ENCODE measurements at regions not wholly inside any gene's neighbourhood (a gene's known extent, or its start where the extent isn't known, plus 50 kb on each side); places are given as distances from the start of the nearest gene placed in this dataset.
"Not testable (repeated sequence)": the region's sequence is repeated elsewhere in the genome, so short reads cannot be mapped to it uniquely, and the experiment has no call there.

- TF ChIP-seq CTCF (IDR thresholded peaks at IDR 0.05) = no peak
- H3K4me3 ChIP-seq (ENCODE audit: low read depth in 1 of 2, low read length in 1 of 2) = no peak overlapping the region
- no peaks in the 10 kb centered on the region for H3K9me3 ChIP-seq
- no peaks in the 10 kb centered on the region for H3K36me3 ChIP-seq
- no peaks in the 10 kb centered on the region for H3K4me1 ChIP-seq (ENCODE audit: control insufficient read depth in 1 of 2, insufficient read depth in 1 of 2, low read depth in 1 of 2, low read length in 1 of 2)
- no peaks in the 10 kb centered on the region for H3K27me3 ChIP-seq
- H3K27ac ChIP-seq = no peak overlapping the region
These were observed 149.0 kb downstream of the LNPK start for GRCh38 chr2:175852879-175853615.

- no peak overlapping the region for H3K27ac ChIP-seq
- TF ChIP-seq CTCF (IDR thresholded peaks at IDR 0.05) = no peak
- no peak overlapping the region for H3K4me3 ChIP-seq (ENCODE audit: low read depth in 1 of 2, low read length in 1 of 2)
These were observed 154.9 kb downstream of the LNPK start for GRCh38 chr2:175847128-175847527.

DNA sequence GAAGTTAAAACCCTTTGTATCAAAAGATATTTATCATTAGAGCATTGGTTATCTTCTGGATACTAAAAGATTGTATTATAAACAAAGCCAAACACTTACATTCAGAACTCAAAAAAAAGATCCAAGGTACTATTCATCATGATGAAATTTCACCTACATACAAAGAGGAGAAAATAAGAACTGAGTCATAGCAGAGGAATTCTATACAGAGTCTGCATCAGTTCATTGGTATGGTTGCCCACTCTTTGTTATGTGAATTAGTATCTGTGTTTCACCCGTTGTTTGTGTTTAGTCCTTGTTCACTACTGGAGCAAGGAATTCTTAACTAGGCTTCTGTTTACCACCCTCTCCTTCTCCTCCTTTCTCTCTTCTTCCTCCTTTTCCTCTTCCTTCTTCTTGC lies 157.9 kb downstream of the LNPK start:
- Histone ChIP-seq H3K4me3 (ENCODE audit: low read depth in 1 of 2, low read length in 1 of 2) (no peak overlapping the region), H3K4me1 (ENCODE audit: control insufficient read depth in 1 of 2, insufficient read depth in 1 of 2, low read depth in 1 of 2, low read length in 1 of 2) (no peaks in the 10 kb centered on the region), H3K36me3 (no peaks in the 10 kb centered on the region), H3K27ac (no peak overlapping the region), H3K27me3 (peaks cover 8% of the 10 kb centered on the region), H3K9me3 (no peaks in the 10 kb centered on the region)
- TF ChIP-seq CTCF (IDR thresholded peaks at IDR 0.05) = no peak

More at GRCh38 chr2:175847128-175847527, 154.9 kb downstream of the LNPK start:
- Histone ChIP-seq H3K9me3 (no peaks in the 10 kb centered on the region), H3K27me3 (no peaks in the 10 kb centered on the region), H3K4me1 (ENCODE audit: control insufficient read depth in 1 of 2, insufficient read depth in 1 of 2, low read depth in 1 of 2, low read length in 1 of 2) (no peaks in the 10 kb centered on the region), H3K36me3 (no peaks in the 10 kb centered on the region)

GRCh38 chr2:175843625-175844024 lies 158.4 kb downstream of the LNPK start:
- no peaks in the 10 kb centered on the region for H3K36me3 ChIP-seq
- H3K4me1 ChIP-seq (ENCODE audit: control insufficient read depth in 1 of 2, insufficient read depth in 1 of 2, low read depth in 1 of 2, low read length in 1 of 2) = no peaks in the 10 kb centered on the region
- H3K9me3 ChIP-seq = no peaks in the 10 kb centered on the region
- no peak overlapping the region for H3K4me3 ChIP-seq (ENCODE audit: low read depth in 1 of 2, low read length in 1 of 2)
- no peak for TF ChIP-seq CTCF (IDR thresholded peaks at IDR 0.05)
- peaks cover 9% of the 10 kb centered on the region for H3K27me3 ChIP-seq
- no peak overlapping the region for H3K27ac ChIP-seq

DNA sequence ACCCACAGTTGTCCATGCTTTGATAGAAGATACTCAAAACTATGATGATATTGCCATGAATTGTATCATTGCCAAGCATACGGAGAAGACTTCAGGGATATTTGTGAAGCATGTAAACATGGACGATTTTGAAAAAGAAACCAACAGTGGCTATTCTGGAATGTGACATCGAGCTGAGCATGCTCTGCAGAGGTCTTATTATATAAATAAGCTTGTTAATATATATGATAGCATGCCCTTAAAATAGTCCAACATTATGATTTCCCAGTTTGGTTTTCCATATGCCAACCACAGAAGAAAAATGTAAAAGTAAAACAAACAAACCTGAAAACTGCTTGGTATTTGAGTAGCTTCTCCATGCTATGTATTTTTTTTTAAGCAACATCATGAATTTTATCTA lies 159.1 kb downstream of the LNPK start:
- Histone ChIP-seq H3K9me3 (no peaks in the 10 kb centered on the region), H3K36me3 (no peaks in the 10 kb centered on the region), H3K27ac (no peak overlapping the region), H3K4me3 (ENCODE audit: low read depth in 1 of 2, low read length in 1 of 2) (no peak overlapping the region), H3K4me1 (ENCODE audit: control insufficient read depth in 1 of 2, insufficient read depth in 1 of 2, low read depth in 1 of 2, low read length in 1 of 2) (no peaks in the 10 kb centered on the region), H3K27me3 (peaks cover 13% of the 10 kb centered on the region)
- TF ChIP-seq CTCF (IDR thresholded peaks at IDR 0.05) = no peak

- not testable (repeated sequence) for H3K4me1 ChIP-seq (ENCODE audit: control insufficient read depth in 1 of 2, insufficient read depth in 1 of 2, low read depth in 1 of 2, low read length in 1 of 2); H3K36me3 ChIP-seq; H3K27ac ChIP-seq; H3K4me3 ChIP-seq (ENCODE audit: low read depth in 1 of 2, low read length in 1 of 2); H3K9me3 ChIP-seq
- peaks cover 24% of the 10 kb centered on the region for H3K27me3 ChIP-seq
These were observed 161.3 kb downstream of the LNPK start for GRCh38 chr2:175840765-175841164.
